ENCODE measurements at regions not wholly inside any gene's neighbourhood (a gene's known extent, or its start where the extent isn't known, plus 50 kb on each side); places are given as distances from the start of the nearest gene placed in this dataset.

GRCh38 chr9:82745919-82746318, 317.0 kb downstream of the RASEF start:
- no peak for TF ChIP-seq CTCF (IDR thresholded peaks at IDR 0.05)
- TF ChIP-seq EP300 (IDR thresholded peaks at IDR 0.05) = no peak

Measured in suprapubic skin (tissue), 3 donors.